ENCODE measurements at regions not wholly inside any gene's neighbourhood (a gene's known extent, or its start where the extent isn't known, plus 50 kb on each side); places are given as distances from the start of the nearest gene placed in this dataset.

- TF ChIP-seq CREB1 (IDR thresholded peaks at IDR 0.05): no peak
- TF ChIP-seq CTCF (IDR thresholded peaks at IDR 0.05; ENCODE audit: control extremely low read depth in 1 of 3, insufficient read depth in 1 of 3, low read depth in 1 of 3, low read length in 3 of 3): no peak
- no peak for TF ChIP-seq GABPA (IDR thresholded peaks at IDR 0.05; ENCODE audit: borderline replicate concordance, insufficient read depth, low read length)
- no peak for TF ChIP-seq POLR2AphosphoS5 (IDR thresholded peaks at IDR 0.05; ENCODE audit: low read depth, low read length)
- no peak for TF ChIP-seq SIRT6 (IDR thresholded peaks at IDR 0.05; ENCODE audit: low read length)
- no peak for TF ChIP-seq SIN3A (conservative IDR thresholded peaks at IDR 0.05 in 1 of 2, IDR thresholded peaks at IDR 0.05 in 1 of 2; ENCODE audit: low read depth in 1 of 2, low read length in 2 of 2)
Measured at GRCh38 chr9:90140131-90140818, 502.3 kb downstream of the DIRAS2 start.

All from H1 (cell line).